Sigmoid colon (tissue), 4 donors: ENCODE measurements at regions not wholly inside any gene's neighbourhood (a gene's known extent, or its start where the extent isn't known, plus 50 kb on each side); places are given as distances from the start of the nearest gene placed in this dataset.

Experiments used
- EP300 ChIP-seq, 4 donors: sonication (generic); formaldehyde crosslinking; IDR thresholded peaks; one replicate each; pipeline ENCODE4 v1.6.1; 2017; ENCODE audit warnings: antibody characterized with exemption in 4 of 4
- POLR2A ChIP-seq, 2 donors: fragments of 450-650 bp; IDR thresholded peaks; one replicate each; pipeline ENCODE4 v1.6.1; 2016; ENCODE audit warnings: antibody characterized with exemption in 2 of 2, mild to moderate bottlenecking in 2 of 2, moderate library complexity in 2 of 2
- POLR2AphosphoS5 ChIP-seq, 4 donors: sonication (generic); formaldehyde crosslinking; IDR thresholded peaks; one replicate each; pipeline ENCODE4 v1.6.1; 2017; ENCODE audit warnings: antibody characterized with exemption in 4 of 4
- TF ChIP-seq, protein P1 (sequence below), 4 experiments: fragments of 450-650 bp in 3 of 4; fragments of 200-600 bp in 1 of 4; IDR thresholded peaks; one replicate each; pipeline ENCODE4 v1.5.1; 2016 to 2019; ENCODE audit warnings: antibody characterized with exemption in 4 of 4, mild to moderate bottlenecking in 3 of 4, moderate library complexity in 2 of 4

- TF ChIP-seq, protein P1, sequence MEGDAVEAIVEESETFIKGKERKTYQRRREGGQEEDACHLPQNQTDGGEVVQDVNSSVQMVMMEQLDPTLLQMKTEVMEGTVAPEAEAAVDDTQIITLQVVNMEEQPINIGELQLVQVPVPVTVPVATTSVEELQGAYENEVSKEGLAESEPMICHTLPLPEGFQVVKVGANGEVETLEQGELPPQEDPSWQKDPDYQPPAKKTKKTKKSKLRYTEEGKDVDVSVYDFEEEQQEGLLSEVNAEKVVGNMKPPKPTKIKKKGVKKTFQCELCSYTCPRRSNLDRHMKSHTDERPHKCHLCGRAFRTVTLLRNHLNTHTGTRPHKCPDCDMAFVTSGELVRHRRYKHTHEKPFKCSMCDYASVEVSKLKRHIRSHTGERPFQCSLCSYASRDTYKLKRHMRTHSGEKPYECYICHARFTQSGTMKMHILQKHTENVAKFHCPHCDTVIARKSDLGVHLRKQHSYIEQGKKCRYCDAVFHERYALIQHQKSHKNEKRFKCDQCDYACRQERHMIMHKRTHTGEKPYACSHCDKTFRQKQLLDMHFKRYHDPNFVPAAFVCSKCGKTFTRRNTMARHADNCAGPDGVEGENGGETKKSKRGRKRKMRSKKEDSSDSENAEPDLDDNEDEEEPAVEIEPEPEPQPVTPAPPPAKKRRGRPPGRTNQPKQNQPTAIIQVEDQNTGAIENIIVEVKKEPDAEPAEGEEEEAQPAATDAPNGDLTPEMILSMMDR (IDR thresholded peaks at IDR 0.05), result no peak
- TF ChIP-seq POLR2A (IDR thresholded peaks at IDR 0.05) (no peak), POLR2AphosphoS5 (IDR thresholded peaks at IDR 0.05) (no peak), EP300 (IDR thresholded peaks at IDR 0.05) (no peak)
These were observed 961.2 kb downstream of the RPA4 start for GRCh38 chrX:97844943-97845342.
